A673 (cell line): ENCODE measurements at regions not wholly inside any gene's neighbourhood (a gene's known extent, or its start where the extent isn't known, plus 50 kb on each side); places are given as distances from the start of the nearest gene placed in this dataset.

ENCODE experiments used
- CTCF ChIP-seq: fragments of 300-800, 200-600 bp; sonication (generic); conservative IDR thresholded peaks from 2 replicates; pipeline ENCODE4 v1.5.1; 2017; ENCODE audit warnings: low read depth, mild to moderate bottlenecking, antibody characterized with exemption, low read length, moderate library complexity, mixed read lengths
- EZH2 ChIP-seq: fragments of 200-600 bp; sonication (generic); IDR thresholded peaks from 2 replicates; pipeline ENCODE4 v1.6.1; 2017; ENCODE audit warnings: borderline replicate concordance, low read depth, mild to moderate bottlenecking, mixed read lengths, antibody characterized with exemption, low read length; ENCODE audit not compliant: poor library complexity, severe bottlenecking

- TF ChIP-seq CTCF (no peak), EZH2 (no peak)
Observed at GRCh38 chr3:78258798-78259197, 1218.9 kb downstream of the ROBO2 start.
